Spleen (tissue), 7 donors: ENCODE measurements at regions not wholly inside any gene's neighbourhood (a gene's known extent, or its start where the extent isn't known, plus 50 kb on each side); places are given as distances from the start of the nearest gene placed in this dataset.
"Not testable (repeated sequence)": the region's sequence is repeated elsewhere in the genome, so short reads cannot be mapped to it uniquely, and the experiment has no call there.

ENCODE experiments used
- CTCF ChIP-seq, 11 experiments: fragments of 200-600 bp in 7 of 11; fragments of 450-650 bp in 4 of 11; sonication (generic) in 4 of 11; IDR thresholded peaks in 8 of 11; conservative IDR thresholded peaks in 3 of 11; 1 replicate in 7 of 11; 2 replicates in 4 of 11; pipeline versions ENCODE4 v1.4.0 to v1.8.0; 2016 to 2021; ENCODE audit warnings: antibody characterized with exemption in 11 of 11, inconsistent platforms in 4 of 11, mild to moderate bottlenecking in 1 of 11
- POLR2A ChIP-seq, 3 donors: fragments of 450-650 bp; IDR thresholded peaks; one replicate each; pipeline ENCODE4 v1.5.1; 2017; ENCODE audit warnings: antibody characterized with exemption in 3 of 3, mild to moderate bottlenecking in 1 of 3
- POLR2AphosphoS5 ChIP-seq, 3 donors: sonication (generic); formaldehyde crosslinking; IDR thresholded peaks; one replicate each; pipeline ENCODE4 v1.5.1; 2017; ENCODE audit warnings: antibody characterized with exemption in 3 of 3
- donor health status: DM: no; HTN: no; CAD: no; lungs with moderate emphysema.
- donor health status: DM: no; HTN: no; CAD: no.
- donor health status: DM: no; HTN: no; CAD: no.

DNA sequence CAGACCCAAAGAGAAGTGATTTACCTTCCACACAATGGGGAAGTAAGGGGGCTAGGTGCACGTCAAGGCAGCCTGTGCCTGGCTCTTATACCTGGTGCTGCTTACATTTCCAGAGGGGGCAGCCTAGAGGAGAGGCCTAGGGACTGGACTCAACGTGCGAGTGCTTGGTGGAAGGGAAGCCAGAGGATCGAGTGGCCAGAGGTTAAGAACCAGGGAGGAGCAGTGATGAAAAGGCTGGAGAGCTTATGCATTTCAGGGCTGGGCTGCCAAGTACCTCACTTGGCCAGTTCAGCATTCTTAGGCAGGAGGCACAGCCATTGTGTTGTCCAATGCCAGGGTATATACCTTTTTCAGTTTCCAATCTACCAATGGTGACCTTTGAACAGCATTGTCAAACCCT, 77.4 kb downstream of the LAT start:
- not testable (repeated sequence) for TF ChIP-seq CTCF (IDR thresholded peaks at IDR 0.05 in 8 of 11, conservative IDR thresholded peaks at IDR 0.05 in 3 of 11); POLR2A (IDR thresholded peaks at IDR 0.05); POLR2AphosphoS5 (IDR thresholded peaks at IDR 0.05)
